ENCODE measurements at regions not wholly inside any gene's neighbourhood (a gene's known extent, or its start where the extent isn't known, plus 50 kb on each side); places are given as distances from the start of the nearest gene placed in this dataset.

- no peak for DNase-seq
Observed at GRCh38 chr21:28826021-28826420, 166.7 kb downstream of the LTN1 start.

GRCh38 chr21:28823429-28823828, 169.2 kb downstream of the LTN1 start:
- no peak for DNase-seq

GRCh38 chr21:28822486-28823335, 170.0 kb downstream of the LTN1 start:
- no peak for DNase-seq

- DNase-seq = no peak
Observed at GRCh38 chr21:28822123-28822399, 170.6 kb downstream of the LTN1 start.

GRCh38 chr21:28821276-28822122, 171.2 kb downstream of the LTN1 start:
- DNase-seq = no peak

- no peak for DNase-seq
Observed at GRCh38 chr21:28818663-28819278, 173.9 kb downstream of the LTN1 start.

GRCh38 chr21:28817871-28818270, 174.8 kb downstream of the LTN1 start:
- DNase-seq = no peak

- DNase-seq = no peak
Observed at GRCh38 chr21:28811860-28812259, 180.8 kb downstream of the LTN1 start.

GRCh38 chr21:28810826-28811524, 181.7 kb downstream of the LTN1 start:
- DNase-seq = no peak

- DNase-seq = no peak
Observed at GRCh38 chr21:28805885-28806284, 186.8 kb downstream of the LTN1 start.

- no peak for DNase-seq
Observed at GRCh38 chr21:28804089-28804670, 188.5 kb downstream of the LTN1 start.

- DNase-seq = no peak
Observed at GRCh38 chr21:28801906-28802305, 190.8 kb downstream of the LTN1 start.

- no peak for DNase-seq
Observed at GRCh38 chr21:28799926-28800325, 192.8 kb downstream of the LTN1 start.

- DNase-seq = no peak
Observed at GRCh38 chr21:28798798-28799197, 193.9 kb downstream of the LTN1 start.

- no peak for DNase-seq
Observed at GRCh38 chr21:28795251-28795650, 197.4 kb downstream of the LTN1 start.

GRCh38 chr21:28794371-28794851, 198.3 kb downstream of the LTN1 start:
- no peak for DNase-seq

GRCh38 chr21:28793043-28793442, 199.6 kb downstream of the LTN1 start:
- no peak for DNase-seq

- no peak for DNase-seq
Observed at GRCh38 chr21:28791595-28792282, 200.9 kb downstream of the LTN1 start.

GRCh38 chr21:28790335-28790734, 202.3 kb downstream of the LTN1 start:
- DNase-seq = no peak

GRCh38 chr21:28789523-28789922, 203.2 kb downstream of the LTN1 start:
- DNase-seq = no peak

- DNase-seq = no peak
Observed at GRCh38 chr21:28788030-28788429, 204.6 kb downstream of the LTN1 start.

- no peak for DNase-seq
Observed at GRCh38 chr21:28783641-28784185, 209.0 kb downstream of the LTN1 start.

Measured in NK-92 treated with Interleukin-12 subunit alpha and Interleukin-12 subunit beta, amount 100 ng/mL, for 24 hours (cell line).